Astrocyte of the cerebellum (primary cell): ENCODE measurements at regions not wholly inside any gene's neighbourhood (a gene's known extent, or its start where the extent isn't known, plus 50 kb on each side); places are given as distances from the start of the nearest gene placed in this dataset.

Source experiments
- DNase-seq: peaks from one replicate; pipeline ENCODE4 v3.0.0-alpha.2; 2011; ENCODE audit warnings: low read depth
- H3K4me3 ChIP-seq: 2 replicates; pipeline ENCODE4 v1.5.1; 2011; ENCODE audit warnings: mild to moderate bottlenecking, low read depth, low read length, moderate library complexity
- in situ Hi-C: cut with HindIII; loops from 2 replicates; pipeline ENCODE4 v1.10.0; 2017; ENCODE audit warnings: low sequenced_read_pairs
- TF ChIP-seq, protein P1 (sequence below): IDR thresholded peaks from 2 replicates; pipeline ENCODE4 v1.5.1; 2012; ENCODE audit warnings: low read length, low read depth, moderate library complexity, mild to moderate bottlenecking; ENCODE audit errors: missing control alignments

DNA sequence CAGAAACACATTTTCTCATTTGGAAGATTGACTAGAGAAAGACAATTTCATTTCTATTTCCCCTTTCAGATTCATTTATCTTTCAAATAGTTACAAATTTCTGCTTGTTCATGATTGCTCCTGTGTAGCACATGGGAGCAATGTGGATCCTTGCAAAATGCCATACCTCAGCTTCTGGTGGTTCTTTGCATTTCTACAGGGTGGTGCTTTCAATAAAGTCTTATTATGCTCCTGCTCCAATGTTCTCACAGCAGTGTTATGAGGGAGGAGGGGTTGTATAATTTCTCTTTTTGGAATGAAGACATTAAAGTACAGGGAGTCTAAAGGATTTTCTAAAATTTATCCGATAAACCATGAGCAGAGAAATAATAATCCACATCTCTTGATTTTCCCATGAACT is 280.1 kb upstream of the ATP10A start:
- no peak for DNase-seq
- H3K4me3 ChIP-seq = no peak overlapping the region
- in situ Hi-C loops = no loop called here
- TF ChIP-seq, protein P1, sequence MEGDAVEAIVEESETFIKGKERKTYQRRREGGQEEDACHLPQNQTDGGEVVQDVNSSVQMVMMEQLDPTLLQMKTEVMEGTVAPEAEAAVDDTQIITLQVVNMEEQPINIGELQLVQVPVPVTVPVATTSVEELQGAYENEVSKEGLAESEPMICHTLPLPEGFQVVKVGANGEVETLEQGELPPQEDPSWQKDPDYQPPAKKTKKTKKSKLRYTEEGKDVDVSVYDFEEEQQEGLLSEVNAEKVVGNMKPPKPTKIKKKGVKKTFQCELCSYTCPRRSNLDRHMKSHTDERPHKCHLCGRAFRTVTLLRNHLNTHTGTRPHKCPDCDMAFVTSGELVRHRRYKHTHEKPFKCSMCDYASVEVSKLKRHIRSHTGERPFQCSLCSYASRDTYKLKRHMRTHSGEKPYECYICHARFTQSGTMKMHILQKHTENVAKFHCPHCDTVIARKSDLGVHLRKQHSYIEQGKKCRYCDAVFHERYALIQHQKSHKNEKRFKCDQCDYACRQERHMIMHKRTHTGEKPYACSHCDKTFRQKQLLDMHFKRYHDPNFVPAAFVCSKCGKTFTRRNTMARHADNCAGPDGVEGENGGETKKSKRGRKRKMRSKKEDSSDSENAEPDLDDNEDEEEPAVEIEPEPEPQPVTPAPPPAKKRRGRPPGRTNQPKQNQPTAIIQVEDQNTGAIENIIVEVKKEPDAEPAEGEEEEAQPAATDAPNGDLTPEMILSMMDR = no peak

DNA sequence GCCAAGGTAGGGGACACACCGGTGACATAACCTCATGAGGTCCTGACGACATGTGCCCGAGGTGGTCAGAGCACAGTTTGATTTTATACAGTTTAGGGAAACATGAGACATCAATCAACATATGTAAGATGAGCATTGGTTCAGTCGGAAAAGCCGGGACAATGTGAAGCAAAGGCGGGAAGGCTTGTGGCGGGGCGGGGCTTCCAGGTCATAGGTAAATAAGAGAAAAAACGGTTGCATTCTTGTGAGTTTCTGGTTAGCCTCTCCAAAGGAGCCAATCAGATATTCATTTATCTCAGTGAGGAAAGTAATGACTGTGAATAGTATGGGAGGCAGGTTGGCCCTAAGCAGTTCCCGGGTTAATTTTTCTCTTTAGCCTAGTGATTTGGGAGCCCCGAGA is 271.7 kb upstream of the ATP10A start:
- in situ Hi-C loops = no loop called here
- TF ChIP-seq, protein P1 = no peak
- H3K4me3 ChIP-seq = no peak overlapping the region
- no peak for DNase-seq

DNA sequence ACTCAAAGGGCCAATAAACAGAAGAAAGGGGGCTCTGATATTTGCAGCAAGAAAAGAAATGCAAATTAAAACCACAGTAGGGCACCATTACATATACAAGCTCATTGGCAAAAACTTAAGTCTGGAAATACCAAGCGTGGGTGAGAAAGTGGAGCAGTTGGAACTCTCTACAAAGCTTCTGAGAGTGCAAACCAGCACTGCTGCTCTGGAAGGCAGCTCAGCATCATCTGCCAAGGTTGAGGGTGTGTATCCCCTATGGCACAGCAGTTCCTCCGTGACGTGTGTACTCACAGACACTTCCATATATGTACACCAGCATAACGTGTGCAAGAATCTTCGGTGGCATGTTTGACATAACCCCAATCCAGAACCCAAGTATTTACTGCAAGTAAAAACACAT is 271.0 kb upstream of the ATP10A start:
- TF ChIP-seq, protein P1 = no peak
- H3K4me3 ChIP-seq = no peak overlapping the region
- in situ Hi-C loops = no loop called here
- DNase-seq = no peak

DNA sequence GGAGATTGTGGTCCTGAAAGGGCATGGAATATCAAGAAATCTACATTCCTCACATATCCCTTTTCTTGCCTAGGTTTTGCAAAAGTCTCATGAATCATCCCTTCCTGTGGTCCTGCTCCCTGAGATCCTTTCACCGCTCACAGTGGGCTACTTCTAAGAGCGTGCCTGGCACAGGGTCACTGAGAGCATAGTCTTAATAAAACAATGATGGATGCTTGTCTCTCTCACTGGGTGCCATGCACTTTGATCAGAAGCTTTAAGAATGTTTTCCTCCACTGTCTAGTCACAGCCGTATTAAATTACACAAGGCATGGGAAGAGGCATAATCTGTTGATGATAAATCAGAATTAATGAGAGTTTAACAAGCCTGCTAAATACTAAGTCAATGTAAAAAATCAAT is 269.7 kb upstream of the ATP10A start:
- DNase-seq = no peak
- in situ Hi-C loops = no loop called here
- TF ChIP-seq, protein P1 = no peak
- H3K4me3 ChIP-seq = no peak overlapping the region

DNA sequence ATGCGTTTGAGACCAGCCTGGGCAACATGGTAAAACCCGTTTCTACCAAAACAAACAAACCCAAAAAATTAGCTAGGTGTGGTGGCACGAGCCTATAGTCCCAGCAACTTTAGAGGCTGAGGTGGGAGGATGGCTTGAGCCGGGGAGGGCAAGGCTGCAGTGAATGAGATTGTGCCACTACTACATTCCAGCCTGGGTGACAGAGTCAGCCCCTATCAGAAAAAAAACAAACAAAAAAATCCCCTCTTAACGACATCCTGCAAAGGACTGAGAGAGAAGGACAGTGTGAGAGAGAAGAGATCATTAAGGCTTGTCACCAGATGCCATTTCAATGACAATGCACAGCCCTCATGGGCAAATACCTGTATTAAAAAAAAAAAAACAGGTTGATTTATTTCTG is 266.7 kb upstream of the ATP10A start:
- H3K4me3 ChIP-seq = no peak overlapping the region
- TF ChIP-seq, protein P1 = no peak
- in situ Hi-C loops = no loop called here
- no peak for DNase-seq

DNA sequence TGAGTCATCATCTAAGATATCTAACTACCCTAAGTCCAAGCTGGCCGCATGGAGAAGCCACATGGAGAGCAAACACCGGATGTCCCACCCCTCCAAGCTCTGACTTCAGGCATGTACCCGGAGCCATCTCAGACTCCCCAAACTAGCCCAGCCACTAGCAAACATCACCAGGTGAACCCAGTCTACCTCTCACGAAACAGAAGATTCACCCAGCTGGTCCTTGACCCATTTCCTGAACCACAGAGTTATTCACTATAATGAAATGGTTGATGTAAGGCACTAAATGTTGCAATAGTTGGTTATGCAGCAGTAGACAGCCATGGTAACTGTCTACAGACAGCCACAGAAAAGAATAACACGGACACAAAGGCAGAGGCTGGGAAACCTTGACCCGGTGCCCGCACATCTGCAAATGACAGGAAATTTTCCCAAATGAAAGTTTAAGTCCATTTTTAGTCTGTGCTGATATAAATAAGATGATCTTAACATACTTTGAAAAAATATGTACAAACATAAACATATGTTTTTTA is 265.5 kb upstream of the ATP10A start:
- TF ChIP-seq, protein P1 = no peak
- H3K4me3 ChIP-seq = no peak overlapping the region
- DNase-seq = no peak
- in situ Hi-C loops = no loop called here

DNA sequence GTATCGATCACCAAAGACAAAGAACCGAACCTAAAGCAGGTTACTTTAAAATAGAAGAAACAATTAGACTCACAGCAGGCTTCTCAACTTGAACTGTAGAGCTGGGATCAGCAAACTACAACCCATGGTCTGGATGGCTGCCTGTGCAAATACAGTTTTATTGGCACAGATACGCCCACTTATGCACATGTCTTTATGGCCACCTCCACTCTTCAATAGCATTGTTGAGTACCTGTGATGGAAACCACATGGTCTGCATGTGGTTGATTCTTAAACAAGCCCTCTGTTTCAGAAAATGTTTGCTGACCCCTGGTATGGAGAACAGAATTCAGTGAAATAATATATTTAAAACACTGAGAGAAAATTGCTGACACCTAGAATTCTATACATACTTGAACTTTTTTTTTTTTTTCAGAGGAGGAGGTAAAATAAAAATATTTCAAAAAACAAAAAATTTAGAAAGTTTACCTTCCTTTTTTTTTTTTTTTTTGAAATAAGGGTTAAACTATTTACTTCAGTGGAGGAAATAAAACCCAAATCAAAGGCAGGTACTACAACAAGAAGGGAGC is 263.8 kb upstream of the ATP10A start:
- in situ Hi-C loops = no loop called here
- H3K4me3 ChIP-seq = no peak overlapping the region
- no peak for DNase-seq
- TF ChIP-seq, protein P1 = no peak
